ENCODE measurements at regions not wholly inside any gene's neighbourhood (a gene's known extent, or its start where the extent isn't known, plus 50 kb on each side); places are given as distances from the start of the nearest gene placed in this dataset.

DNA sequence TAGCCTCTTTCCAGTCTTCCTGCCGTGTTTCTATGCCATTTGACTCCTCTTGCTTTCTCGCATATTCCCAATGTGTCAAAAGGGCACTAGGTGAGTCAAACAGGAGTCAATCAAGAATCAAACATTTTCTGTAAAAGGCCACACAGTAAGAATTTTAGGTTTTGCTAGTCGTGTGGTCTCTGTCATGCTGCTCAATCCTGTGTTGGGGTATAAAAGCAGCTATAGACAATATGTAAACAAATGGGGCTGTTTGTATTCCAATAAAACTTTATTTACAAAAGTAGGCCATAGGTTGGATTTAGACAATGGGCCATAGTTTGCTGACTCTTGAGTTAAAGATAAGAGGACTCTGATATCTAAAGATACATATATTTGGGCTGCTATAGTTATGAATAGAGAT is 235.4 kb upstream of the BTBD3 start:
- no peak for DNase-seq (ENCODE audit: low read depth)
- TF ChIP-seq CTCF (conservative IDR thresholded peaks at IDR 0.05; ENCODE audit: low read depth, low read length): no peak
- H3K4me3 ChIP-seq (ENCODE audit: low read length): no peak overlapping the region

DNA sequence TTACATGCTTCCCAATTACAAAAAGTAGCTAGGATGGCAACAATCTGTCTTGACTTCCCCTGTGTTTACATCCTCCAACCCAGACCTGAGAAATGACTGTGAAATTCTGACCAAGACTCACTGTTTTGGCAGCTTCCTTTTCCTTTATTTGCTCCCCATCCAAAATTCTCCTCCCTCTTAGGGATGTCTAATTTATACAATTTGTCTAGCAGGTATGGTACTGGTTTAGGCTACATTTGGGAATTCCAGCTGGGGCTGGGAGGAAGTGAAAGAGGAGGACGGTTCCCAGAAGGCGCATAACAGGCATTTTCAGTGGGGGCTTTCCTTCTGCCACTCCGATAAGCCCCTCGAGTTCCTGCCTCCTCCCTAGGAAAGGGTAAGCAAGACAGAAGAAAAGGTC is 231.5 kb upstream of the BTBD3 start:
- DNase-seq (ENCODE audit: low read depth): no peak
- no peak overlapping the region for H3K4me3 ChIP-seq (ENCODE audit: low read length)
- TF ChIP-seq CTCF (conservative IDR thresholded peaks at IDR 0.05; ENCODE audit: low read depth, low read length): no peak

- no peak for TF ChIP-seq CTCF (conservative IDR thresholded peaks at IDR 0.05; ENCODE audit: low read depth, low read length)
- no peak for DNase-seq (ENCODE audit: low read depth)
- H3K4me3 ChIP-seq (ENCODE audit: low read length): peak overlapping the region; percentile 56
Observed at GRCh38 chr20:11686820-11687543, 230.7 kb upstream of the BTBD3 start.

DNA sequence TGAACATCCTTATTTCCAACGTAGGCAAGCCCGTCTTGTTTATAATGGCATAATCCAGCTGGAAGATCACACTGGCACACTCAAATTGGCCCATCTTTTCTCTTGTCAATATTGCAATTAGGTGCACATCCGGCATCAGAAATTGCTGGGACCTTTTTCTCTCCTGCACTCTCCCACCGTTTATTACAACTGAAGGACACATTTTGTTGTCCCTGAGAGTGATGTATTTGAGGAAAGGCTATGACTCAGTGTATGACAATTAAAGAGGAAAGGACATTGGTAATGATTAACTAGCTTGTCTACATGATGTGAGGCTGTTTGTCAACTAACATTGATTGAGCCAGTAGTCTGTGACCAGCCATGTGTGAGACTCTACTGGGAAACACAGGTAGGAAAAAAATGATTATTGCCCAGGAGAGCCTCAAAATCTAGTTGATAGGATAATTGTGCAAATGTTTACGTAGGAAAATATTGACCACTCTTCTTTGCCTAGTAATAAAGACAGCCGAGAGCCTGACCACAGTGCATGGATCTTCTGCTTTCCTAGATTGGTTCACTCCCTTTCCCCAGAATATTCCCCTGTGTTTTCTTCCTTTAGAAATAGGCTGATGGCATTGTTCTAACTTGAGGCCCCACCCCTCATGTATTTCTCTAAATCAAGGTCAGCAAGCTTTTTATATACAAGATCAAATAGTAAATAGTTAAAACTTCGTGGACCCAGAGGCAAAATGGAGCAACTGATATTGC is 230.0 kb upstream of the BTBD3 start:
- peak overlapping the region; percentile 56 for H3K4me3 ChIP-seq (ENCODE audit: low read length)
- TF ChIP-seq CTCF (conservative IDR thresholded peaks at IDR 0.05; ENCODE audit: low read depth, low read length): no peak
- DNase-seq (ENCODE audit: low read depth): no peak

- TF ChIP-seq CTCF (conservative IDR thresholded peaks at IDR 0.05; ENCODE audit: low read depth, low read length): no peak
- no peak for DNase-seq (ENCODE audit: low read depth)
- H3K4me3 ChIP-seq (ENCODE audit: low read length): no peak overlapping the region
Observed at GRCh38 chr20:11689262-11689661, 228.4 kb upstream of the BTBD3 start.

DNA sequence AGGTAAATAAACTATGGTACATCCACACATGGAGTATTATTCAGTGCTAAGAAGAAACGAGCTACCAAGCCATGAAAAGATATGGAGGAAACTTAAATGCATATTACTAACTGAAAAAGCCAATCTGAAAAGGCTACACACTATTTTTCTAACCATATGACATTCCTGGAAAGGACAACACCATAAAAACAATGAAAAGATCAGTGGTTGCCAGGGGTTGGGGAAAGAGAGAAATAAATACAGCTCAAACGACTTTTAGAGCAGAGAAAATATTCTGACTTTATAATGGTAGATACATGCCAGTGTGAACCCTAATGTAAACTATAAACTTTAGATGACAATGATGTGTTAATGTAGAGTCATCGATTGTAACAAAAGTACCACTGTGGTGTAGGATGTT is 225.9 kb upstream of the BTBD3 start:
- no peak for TF ChIP-seq CTCF (conservative IDR thresholded peaks at IDR 0.05; ENCODE audit: low read depth, low read length)
- no peak overlapping the region for H3K4me3 ChIP-seq (ENCODE audit: low read length)
- no peak for DNase-seq (ENCODE audit: low read depth)

DNA sequence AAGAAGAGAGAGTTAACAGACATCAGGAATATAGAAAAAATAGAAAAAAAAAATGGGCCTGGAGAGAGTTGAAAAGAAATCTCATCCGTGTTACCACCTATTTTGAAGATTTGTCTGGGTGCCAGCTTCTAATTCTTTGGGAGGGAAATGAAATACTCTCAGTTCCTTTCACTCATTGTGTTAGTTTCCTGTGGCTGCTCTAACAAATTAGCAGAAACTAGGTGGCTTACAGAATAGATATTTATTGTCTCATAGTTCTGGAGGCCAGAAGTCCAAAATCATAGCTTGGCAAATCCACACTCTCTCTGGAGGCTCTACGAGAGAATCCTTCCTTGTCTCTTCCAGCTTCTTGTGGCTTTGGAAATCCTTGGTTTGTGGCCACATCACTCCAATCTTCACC is 225.1 kb upstream of the BTBD3 start:
- TF ChIP-seq CTCF (conservative IDR thresholded peaks at IDR 0.05; ENCODE audit: low read depth, low read length): no peak
- no peak for DNase-seq (ENCODE audit: low read depth)
- H3K4me3 ChIP-seq (ENCODE audit: low read length): no peak overlapping the region
